ENCODE measurements at regions not wholly inside any gene's neighbourhood (a gene's known extent, or its start where the extent isn't known, plus 50 kb on each side); places are given as distances from the start of the nearest gene placed in this dataset.

GRCh38 chr3:19808834-19809233 is 125.2 kb downstream of the EFHB start:
- no peaks in the 10 kb centered on the region for H3K4me1 Mint-ChIP-seq (ENCODE audit: unreplicated experiment)
- DNase-seq (ENCODE audit: extremely low spot score, unreplicated experiment): no peak
- H3K9me3 Mint-ChIP-seq (ENCODE audit: unreplicated experiment): peaks cover 6% of the 10 kb centered on the region
- TF ChIP-seq, protein P1, sequence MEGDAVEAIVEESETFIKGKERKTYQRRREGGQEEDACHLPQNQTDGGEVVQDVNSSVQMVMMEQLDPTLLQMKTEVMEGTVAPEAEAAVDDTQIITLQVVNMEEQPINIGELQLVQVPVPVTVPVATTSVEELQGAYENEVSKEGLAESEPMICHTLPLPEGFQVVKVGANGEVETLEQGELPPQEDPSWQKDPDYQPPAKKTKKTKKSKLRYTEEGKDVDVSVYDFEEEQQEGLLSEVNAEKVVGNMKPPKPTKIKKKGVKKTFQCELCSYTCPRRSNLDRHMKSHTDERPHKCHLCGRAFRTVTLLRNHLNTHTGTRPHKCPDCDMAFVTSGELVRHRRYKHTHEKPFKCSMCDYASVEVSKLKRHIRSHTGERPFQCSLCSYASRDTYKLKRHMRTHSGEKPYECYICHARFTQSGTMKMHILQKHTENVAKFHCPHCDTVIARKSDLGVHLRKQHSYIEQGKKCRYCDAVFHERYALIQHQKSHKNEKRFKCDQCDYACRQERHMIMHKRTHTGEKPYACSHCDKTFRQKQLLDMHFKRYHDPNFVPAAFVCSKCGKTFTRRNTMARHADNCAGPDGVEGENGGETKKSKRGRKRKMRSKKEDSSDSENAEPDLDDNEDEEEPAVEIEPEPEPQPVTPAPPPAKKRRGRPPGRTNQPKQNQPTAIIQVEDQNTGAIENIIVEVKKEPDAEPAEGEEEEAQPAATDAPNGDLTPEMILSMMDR (IDR thresholded peaks at IDR 0.05): no peak
- H3K36me3 Mint-ChIP-seq (ENCODE audit: unreplicated experiment): no peaks in the 10 kb centered on the region
- no peak overlapping the region for H3K27ac Mint-ChIP-seq (ENCODE audit: unreplicated experiment)
- no peak overlapping the region for H3K4me3 Mint-ChIP-seq (ENCODE audit: unreplicated experiment)
- H3K27me3 Mint-ChIP-seq (ENCODE audit: unreplicated experiment): peaks cover 5% of the 10 kb centered on the region

- Mint-ChIP-seq H3K27ac (ENCODE audit: unreplicated experiment) (no peak overlapping the region), H3K27me3 (ENCODE audit: unreplicated experiment) (peaks cover 2% of the 10 kb centered on the region), H3K4me1 (ENCODE audit: unreplicated experiment) (no peaks in the 10 kb centered on the region), H3K4me3 (ENCODE audit: unreplicated experiment) (no peak overlapping the region), H3K9me3 (ENCODE audit: unreplicated experiment) (peaks cover 25% of the 10 kb centered on the region), H3K36me3 (ENCODE audit: unreplicated experiment) (no peaks in the 10 kb centered on the region)
- DNase-seq (ENCODE audit: extremely low spot score, unreplicated experiment): no peak
- TF ChIP-seq, protein P1 (IDR thresholded peaks at IDR 0.05): no peak
Measured at GRCh38 chr3:19799887-19800286, 134.1 kb downstream of the EFHB start.

DNA sequence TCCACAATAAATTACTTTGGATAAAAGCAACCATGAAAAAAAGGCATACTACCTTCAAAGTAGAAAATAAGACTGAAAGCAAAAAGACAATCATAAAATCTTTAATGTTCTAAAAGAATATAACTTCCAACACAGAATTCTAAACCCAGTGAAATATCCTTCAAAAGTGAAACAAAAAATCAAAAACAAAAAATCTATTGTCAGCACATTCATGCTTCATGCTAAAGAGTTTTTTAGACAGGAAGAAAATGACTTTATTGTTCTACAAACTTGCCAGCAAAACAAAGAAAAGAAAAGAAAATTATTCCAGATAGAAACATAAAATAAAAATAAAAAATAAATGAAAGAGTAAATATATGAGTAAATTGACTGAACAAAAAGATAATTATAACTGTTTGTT is 134.9 kb downstream of the EFHB start:
- no peak for DNase-seq (ENCODE audit: extremely low spot score, unreplicated experiment)
- Mint-ChIP-seq H3K9me3 (ENCODE audit: unreplicated experiment) (peaks cover 25% of the 10 kb centered on the region), H3K36me3 (ENCODE audit: unreplicated experiment) (no peaks in the 10 kb centered on the region), H3K27ac (ENCODE audit: unreplicated experiment) (no peak overlapping the region), H3K27me3 (ENCODE audit: unreplicated experiment) (peaks cover 2% of the 10 kb centered on the region), H3K4me3 (ENCODE audit: unreplicated experiment) (no peak overlapping the region), H3K4me1 (ENCODE audit: unreplicated experiment) (no peaks in the 10 kb centered on the region)
- TF ChIP-seq, protein P1 (IDR thresholded peaks at IDR 0.05): no peak

DNA sequence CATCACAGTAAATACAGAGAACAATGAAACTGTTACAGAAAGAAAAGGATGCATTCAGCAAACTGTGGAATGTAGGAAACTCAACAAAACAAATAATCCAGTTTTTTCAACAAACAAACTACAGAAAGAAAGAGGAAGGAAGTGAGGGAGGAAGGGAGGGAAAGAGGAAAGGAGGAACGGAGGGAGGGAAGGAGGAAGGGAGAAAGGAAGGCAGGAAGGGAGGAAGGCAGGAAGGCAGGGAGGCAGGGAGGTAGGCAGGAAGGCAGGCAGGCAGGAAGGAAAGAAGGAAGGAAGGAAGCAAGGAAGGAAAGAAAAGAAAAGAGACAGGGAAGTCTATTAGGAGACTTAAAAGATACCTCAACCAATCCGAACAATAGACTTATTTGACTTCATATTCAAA is 135.7 kb downstream of the EFHB start:
- Mint-ChIP-seq H3K27ac (ENCODE audit: unreplicated experiment) (no peak overlapping the region), H3K4me3 (ENCODE audit: unreplicated experiment) (no peak overlapping the region), H3K36me3 (ENCODE audit: unreplicated experiment) (no peaks in the 10 kb centered on the region), H3K27me3 (ENCODE audit: unreplicated experiment) (peaks cover 4% of the 10 kb centered on the region), H3K9me3 (ENCODE audit: unreplicated experiment) (peaks cover 25% of the 10 kb centered on the region), H3K4me1 (ENCODE audit: unreplicated experiment) (no peaks in the 10 kb centered on the region)
- TF ChIP-seq, protein P1 (IDR thresholded peaks at IDR 0.05): no peak
- no peak for DNase-seq (ENCODE audit: extremely low spot score, unreplicated experiment)

DNA sequence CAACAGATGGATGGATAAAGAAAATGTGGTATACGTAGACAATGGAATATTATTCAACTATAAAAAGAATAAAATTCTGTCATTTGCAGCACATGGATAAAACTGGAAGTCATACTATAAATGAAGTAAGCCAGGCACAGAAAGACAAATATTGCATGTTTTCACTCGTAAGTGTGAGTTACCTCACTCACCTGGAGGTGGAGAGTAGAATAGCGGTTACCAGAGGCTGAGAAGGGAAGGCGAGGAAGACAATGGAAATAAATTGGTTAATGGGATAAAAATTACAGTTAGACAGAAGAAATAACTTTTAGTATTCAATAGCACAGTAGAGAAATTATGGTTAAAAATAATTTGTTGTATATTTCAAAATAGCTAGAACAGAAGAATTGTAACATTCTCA is 141.6 kb downstream of the EFHB start:
- no peak for DNase-seq (ENCODE audit: extremely low spot score, unreplicated experiment)
- TF ChIP-seq, protein P1 (IDR thresholded peaks at IDR 0.05): no peak
- Mint-ChIP-seq H3K4me3 (ENCODE audit: unreplicated experiment) (no peak overlapping the region), H3K36me3 (ENCODE audit: unreplicated experiment) (no peaks in the 10 kb centered on the region), H3K9me3 (ENCODE audit: unreplicated experiment) (no peaks in the 10 kb centered on the region), H3K27ac (ENCODE audit: unreplicated experiment) (no peak overlapping the region), H3K27me3 (ENCODE audit: unreplicated experiment) (peaks cover 7% of the 10 kb centered on the region), H3K4me1 (ENCODE audit: unreplicated experiment) (no peaks in the 10 kb centered on the region)
